ENCODE measurements at regions not wholly inside any gene's neighbourhood (a gene's known extent, or its start where the extent isn't known, plus 50 kb on each side); places are given as distances from the start of the nearest gene placed in this dataset.

GRCh38 chr14:101243587-101244338 lies 317.5 kb upstream of the DIO3 start:
- no peak for TF ChIP-seq EZH2phosphoT487 (IDR thresholded peaks at IDR 0.05; ENCODE audit: low read depth)
- TF ChIP-seq CTCF (IDR thresholded peaks at IDR 0.05; ENCODE audit: low read depth, low read length) = no peak
- Histone ChIP-seq H3K27me3 (ENCODE audit: low read depth, low read length) (no peaks in the 10 kb centered on the region), H3K9ac (ENCODE audit: low read length) (no peak overlapping the region), H3K79me2 (ENCODE audit: low read length) (no peaks in the 10 kb centered on the region), H3K9me3 (ENCODE audit: insufficient read depth, low read length) (no peaks in the 10 kb centered on the region), H3K4me2 (ENCODE audit: low read length) (no peak overlapping the region), H3K36me3 (replicated peaks; ENCODE audit: low read depth, low read length) (no peaks in the 10 kb centered on the region), H4K20me1 (ENCODE audit: insufficient read depth, low read length) (no peaks in the 10 kb centered on the region), H3K4me1 (ENCODE audit: low read length) (no peaks in the 10 kb centered on the region), H3K27ac (ENCODE audit: low read length) (no peak overlapping the region), H2AFZ (ENCODE audit: low read depth, low read length) (no peak overlapping the region), H3K4me3 (ENCODE audit: low read length) (no peak overlapping the region)

GRCh38 chr14:101246894-101247841 lies 314.1 kb upstream of the DIO3 start:
- TF ChIP-seq EZH2phosphoT487 (IDR thresholded peaks at IDR 0.05; ENCODE audit: low read depth) = no peak
- no peak for TF ChIP-seq CTCF (IDR thresholded peaks at IDR 0.05; ENCODE audit: low read depth, low read length)
- Histone ChIP-seq H3K4me2 (ENCODE audit: low read length) (no peak overlapping the region), H3K4me3 (ENCODE audit: low read length) (no peak overlapping the region), H3K27ac (ENCODE audit: low read length) (no peak overlapping the region), H4K20me1 (ENCODE audit: insufficient read depth, low read length) (no peaks in the 10 kb centered on the region), H3K36me3 (replicated peaks; ENCODE audit: low read depth, low read length) (no peaks in the 10 kb centered on the region), H2AFZ (ENCODE audit: low read depth, low read length) (no peak overlapping the region), H3K27me3 (ENCODE audit: low read depth, low read length) (no peaks in the 10 kb centered on the region), H3K79me2 (ENCODE audit: low read length) (no peaks in the 10 kb centered on the region), H3K9me3 (ENCODE audit: insufficient read depth, low read length) (no peaks in the 10 kb centered on the region), H3K9ac (ENCODE audit: low read length) (no peak overlapping the region), H3K4me1 (ENCODE audit: low read length) (no peaks in the 10 kb centered on the region)

GRCh38 chr14:101247842-101248725 lies 313.2 kb upstream of the DIO3 start:
- Histone ChIP-seq H3K4me1 (ENCODE audit: low read length) (no peaks in the 10 kb centered on the region), H2AFZ (ENCODE audit: low read depth, low read length) (no peak overlapping the region), H3K79me2 (ENCODE audit: low read length) (no peaks in the 10 kb centered on the region), H3K36me3 (replicated peaks; ENCODE audit: low read depth, low read length) (no peaks in the 10 kb centered on the region), H3K9me3 (ENCODE audit: insufficient read depth, low read length) (no peaks in the 10 kb centered on the region), H3K27me3 (ENCODE audit: low read depth, low read length) (no peaks in the 10 kb centered on the region), H4K20me1 (ENCODE audit: insufficient read depth, low read length) (no peaks in the 10 kb centered on the region), H3K9ac (ENCODE audit: low read length) (no peak overlapping the region), H3K27ac (ENCODE audit: low read length) (no peak overlapping the region), H3K4me2 (ENCODE audit: low read length) (no peak overlapping the region), H3K4me3 (ENCODE audit: low read length) (no peak overlapping the region)
- no peak for TF ChIP-seq CTCF (IDR thresholded peaks at IDR 0.05; ENCODE audit: low read depth, low read length)
- no peak for TF ChIP-seq EZH2phosphoT487 (IDR thresholded peaks at IDR 0.05; ENCODE audit: low read depth)

Data from OCI-LY3 (cell line).